HG03439 (cell line): ENCODE measurements at regions not wholly inside any gene's neighbourhood (a gene's known extent, or its start where the extent isn't known, plus 50 kb on each side); places are given as distances from the start of the nearest gene placed in this dataset.

ENCODE experiments used
- ATAC-seq: cut with Tn5 transposase; IDR thresholded peaks from one replicate; pipeline ENCODE4 v1.9.1; 2021; ENCODE audit warnings: mild to moderate bottlenecking, moderate library complexity; ENCODE audit not compliant: unreplicated experiment

DNA sequence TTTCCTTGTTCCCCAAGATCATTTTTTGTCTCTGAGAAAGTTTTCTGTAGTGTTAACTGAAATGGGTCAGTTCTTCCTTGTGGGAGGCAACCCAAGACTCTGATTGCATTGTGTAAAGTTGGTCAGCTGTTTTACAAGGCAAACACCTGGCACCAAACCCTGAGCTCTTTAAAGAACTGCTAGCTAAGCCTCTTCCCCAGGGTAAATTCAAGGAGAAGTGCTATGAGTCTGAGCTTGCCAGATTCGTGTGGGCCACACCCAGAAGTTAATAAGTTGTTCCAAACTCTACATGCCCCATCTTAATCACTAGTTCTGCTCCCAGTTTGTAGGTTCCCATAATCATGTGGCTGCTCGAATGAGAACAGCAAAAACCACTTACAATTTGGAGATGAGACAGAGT, 214.5 kb downstream of the BTG1 start:
- ATAC-seq: no peak

DNA sequence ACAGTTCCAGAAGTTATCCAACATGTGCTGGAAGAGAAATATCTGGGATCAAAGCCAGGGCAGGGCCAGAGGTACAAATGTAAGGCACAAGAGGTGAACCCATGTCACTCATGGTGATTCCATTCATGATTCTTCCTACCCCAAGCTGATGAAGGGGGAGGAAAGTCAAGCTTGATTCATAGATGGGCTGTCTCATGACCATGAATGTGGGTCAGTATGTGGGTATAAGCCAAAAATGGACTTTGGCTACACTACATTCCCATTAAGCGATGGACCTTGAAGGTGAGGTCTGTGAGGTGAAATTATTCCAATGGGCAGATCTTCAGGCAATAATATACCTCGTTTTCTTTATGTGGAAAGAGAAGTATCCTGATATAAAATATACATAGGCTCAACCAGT, 217.1 kb downstream of the BTG1 start:
- no peak for ATAC-seq

DNA sequence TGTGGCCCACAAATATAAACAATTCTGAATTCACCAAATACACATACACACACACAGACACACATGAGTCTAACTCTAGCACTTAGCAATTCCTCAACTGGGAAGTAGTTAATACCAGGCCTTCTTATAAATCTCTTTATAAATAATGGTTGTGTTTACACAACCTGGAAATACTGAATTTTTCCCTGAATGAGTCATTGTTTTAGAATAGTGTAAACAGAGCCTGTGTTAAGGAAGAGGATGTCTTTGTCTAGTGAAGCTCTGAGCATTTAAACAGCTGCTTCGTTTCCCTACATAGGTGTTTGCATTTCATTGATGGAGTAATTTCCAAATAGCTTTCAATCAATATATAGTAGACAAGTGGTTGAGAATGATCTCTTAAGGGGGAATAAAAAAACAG, 218.8 kb downstream of the BTG1 start:
- ATAC-seq: no peak

DNA sequence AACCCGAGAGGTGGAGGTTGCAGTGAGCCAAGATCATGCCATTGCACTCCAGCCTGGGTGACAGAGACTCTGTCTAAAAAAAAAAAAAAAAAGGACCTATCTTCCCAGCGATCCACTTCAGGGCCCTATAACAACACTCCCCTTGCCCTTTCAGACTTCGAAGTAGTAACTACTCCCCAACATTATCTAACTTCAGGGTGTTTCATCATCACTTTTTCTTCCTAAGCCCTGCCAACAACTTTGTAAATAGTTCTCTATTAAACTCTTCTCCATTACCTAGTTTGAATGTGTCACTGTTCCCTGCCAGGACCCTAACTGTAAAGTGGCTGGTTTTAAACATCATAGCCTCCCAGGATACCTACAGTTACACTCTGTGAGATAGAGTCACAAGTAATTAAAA, 220.8 kb downstream of the BTG1 start:
- ATAC-seq: no peak

DNA sequence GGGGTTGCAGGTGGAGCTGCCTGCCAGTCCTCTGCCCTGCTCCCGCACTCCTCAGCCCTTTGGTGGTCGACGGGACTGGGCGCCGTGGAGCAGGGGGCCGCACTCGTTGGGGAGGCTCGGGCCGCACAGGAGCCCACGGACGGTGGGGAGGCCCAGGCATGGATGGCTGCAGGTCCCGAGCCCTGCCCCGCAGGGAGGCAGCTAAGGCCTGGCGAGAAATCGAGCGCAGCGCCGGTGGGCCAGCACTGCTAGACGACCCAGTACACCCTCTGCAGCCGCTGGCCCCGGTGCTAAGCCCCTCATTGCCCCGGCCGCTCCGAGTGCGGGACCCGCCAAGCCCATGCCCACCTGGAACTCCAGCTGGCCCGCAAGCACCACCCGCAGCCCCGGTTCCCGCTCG, 221.8 kb downstream of the BTG1 start:
- ATAC-seq: no peak

DNA sequence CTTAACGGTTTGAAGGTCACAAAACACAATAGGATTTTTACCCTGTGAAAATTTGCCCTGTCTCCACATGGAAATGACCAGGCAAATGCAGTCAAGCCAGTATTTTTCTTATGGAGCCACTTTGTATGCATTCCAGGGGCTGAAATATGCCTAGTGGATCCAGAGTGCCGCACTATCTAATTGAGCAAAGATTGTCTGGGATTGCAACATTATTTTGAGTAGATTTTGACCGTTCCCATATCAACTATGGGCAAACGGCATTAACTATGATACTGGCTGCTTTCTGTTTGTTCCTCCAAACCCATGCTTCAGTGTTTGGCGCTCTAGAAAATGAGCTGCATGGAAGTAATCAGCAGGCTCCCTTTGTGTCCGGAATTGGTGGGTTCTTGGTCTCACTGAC, 223.0 kb downstream of the BTG1 start:
- no peak for ATAC-seq

DNA sequence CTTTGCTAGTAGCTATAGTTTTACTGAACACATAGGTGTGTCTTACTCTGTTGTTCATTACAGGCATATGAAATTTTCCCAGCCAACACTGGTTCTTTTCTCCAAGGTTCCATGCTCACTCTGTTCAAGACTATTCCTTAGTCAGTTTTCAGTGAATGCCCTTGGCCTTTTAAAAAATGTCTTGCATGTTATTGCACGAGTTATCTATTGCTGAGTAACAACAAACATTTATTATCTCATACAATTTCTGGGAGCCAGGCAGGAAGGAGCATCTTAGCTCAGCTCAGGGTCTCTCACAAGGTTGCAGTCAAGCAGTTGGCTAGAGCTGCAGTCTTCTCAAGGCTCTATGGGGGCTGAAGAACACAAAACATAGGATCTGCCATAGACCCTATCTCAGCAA, 223.5 kb downstream of the BTG1 start:
- no peak for ATAC-seq

DNA sequence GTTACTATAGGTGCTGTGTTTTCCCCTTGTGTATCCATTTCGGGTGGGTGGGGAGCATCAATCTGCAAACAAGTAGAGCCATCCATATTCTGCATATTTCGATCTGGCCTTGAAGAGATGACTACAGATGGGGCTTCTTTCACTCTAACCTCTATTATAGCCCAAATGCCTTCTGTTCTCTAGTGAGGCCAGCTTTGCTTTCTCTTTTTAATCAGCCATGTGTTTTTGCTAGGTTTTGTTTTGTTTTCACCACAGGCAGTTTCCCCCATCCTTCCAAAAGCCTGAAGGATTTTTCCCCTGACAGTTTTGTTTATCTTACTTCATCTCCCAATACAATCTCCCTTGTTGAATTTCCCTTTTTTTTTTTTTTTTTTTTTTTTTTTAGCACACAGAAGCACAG, 224.1 kb downstream of the BTG1 start:
- no peak for ATAC-seq

DNA sequence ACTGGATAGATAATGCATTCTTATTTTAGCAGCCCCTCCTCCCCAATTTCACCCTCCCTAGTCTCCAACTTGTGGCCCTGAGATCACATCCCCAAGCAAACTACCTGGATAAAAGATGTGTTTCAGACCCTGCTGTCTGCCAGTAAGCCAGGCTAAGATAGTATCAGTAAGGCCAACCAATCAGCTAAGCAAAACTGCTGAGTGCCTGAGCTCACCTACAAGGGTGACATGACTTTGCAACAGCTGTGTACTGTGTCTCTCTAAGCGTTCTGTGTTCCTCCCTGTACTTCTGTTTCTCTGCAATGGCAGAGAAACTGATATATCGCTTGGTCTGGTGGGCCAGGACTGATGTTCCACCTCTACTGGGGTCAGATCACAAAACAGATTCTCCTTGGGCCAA, 224.9 kb downstream of the BTG1 start:
- ATAC-seq: no peak

DNA sequence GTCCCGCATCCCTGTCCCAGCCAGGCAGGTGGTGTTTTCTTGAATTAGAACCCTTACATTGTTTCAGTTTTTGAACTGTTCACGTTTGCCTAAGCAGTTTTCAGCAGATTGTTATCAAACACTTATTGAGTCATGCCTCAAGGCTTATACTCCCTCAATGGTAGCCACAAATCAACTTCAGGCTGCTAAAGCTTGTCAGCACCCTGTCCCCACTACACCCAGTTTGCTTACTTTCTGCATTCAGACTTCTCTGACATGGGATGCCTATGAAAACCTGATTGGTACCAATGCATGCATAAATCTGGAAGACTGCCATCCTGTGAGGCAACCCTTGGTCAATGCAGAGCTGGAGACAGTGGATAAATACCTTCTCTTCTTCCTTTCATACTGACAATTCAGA, 225.4 kb downstream of the BTG1 start:
- ATAC-seq: no peak

DNA sequence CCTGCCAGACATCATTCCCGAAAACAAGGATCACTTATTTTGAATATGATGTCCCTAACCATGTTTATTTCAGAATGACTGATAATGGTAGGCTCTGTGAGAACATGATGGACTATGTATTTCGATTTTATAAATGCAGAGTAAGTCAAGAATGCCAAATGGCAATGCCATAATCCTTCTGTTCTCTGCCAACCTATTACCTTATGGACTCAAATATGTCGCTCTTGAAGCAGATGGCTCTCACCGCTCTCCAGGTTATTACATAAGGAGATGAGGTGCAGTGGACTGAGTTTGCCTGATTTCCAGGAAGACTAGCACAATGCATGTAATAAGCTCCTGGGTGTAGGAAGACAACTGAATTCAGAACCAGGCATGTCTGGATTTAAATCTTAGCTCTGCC, 227.2 kb downstream of the BTG1 start:
- no peak for ATAC-seq

DNA sequence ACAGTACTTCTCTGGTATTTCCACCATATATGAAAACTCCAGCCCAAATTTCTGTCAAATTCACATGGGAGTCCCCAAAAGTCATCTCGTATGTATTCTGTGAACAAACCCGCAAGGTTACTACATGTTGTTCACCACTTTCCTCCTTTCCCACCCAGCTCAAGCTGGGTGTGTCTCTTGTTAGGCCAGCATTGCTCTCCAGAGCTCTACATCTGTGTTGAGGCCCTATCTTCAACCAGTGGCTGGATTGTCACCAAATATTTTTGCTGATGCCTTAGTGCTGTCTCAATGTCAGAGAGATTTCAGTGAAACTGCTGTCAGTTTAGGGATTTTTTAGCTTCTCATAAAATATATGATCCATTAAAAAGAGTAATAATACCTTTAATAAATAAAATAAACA, 230.9 kb downstream of the BTG1 start:
- ATAC-seq: no peak

DNA sequence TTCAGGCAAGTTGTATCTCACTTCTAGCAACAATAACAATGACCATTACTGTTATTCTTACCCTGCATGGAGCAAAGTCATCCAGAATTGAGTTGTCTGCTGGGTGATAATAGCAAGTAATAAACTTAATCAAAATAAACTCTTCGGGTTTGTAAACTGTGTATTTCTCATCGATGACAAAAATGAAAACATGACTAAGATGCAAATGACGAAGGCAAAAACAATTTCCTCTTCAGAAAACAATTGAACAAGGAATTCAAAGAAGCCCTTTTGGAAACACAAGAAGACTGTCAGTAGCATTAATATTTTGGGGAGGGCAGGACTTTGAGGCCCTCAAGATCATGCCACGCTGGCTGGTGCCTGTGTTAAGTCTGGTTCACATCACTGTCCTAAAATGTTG, 232.0 kb downstream of the BTG1 start:
- ATAC-seq: no peak

DNA sequence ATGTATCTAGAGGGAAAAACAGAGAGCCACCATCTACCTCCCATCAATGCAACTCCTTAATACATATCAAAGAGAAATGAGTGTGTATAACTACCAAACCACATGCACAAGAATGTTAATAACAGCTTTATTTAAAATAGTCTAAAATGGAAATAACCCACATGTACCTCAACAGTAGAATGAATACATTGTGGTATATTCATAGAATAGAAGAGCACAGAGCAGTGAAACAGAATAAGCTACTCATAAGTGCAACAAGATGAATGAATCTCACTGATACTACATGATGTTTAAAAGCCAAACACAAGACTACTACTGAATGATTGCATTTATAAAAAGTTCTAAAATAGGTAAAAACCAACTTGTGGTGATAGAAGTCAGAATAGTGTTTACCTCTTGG, 232.5 kb downstream of the BTG1 start:
- ATAC-seq: no peak

DNA sequence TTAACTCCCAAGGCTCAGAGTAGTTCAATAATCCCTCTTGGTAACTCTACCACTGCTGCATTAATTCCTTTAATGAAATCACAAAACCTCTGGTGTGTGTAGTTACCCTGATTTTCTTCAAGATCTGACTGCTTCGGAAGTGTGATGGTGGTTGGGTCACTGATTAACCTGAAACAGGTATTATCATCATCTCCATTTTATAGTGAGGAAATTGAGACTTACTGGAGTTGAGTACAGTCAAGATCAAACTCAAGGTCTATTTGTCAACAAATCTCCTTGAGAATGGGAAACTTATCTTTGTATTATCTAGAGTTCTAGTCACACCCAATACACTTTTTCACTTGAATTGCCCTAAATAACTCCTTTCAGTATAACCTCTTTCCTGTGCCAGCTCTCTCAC, 233.5 kb downstream of the BTG1 start:
- no peak for ATAC-seq

DNA sequence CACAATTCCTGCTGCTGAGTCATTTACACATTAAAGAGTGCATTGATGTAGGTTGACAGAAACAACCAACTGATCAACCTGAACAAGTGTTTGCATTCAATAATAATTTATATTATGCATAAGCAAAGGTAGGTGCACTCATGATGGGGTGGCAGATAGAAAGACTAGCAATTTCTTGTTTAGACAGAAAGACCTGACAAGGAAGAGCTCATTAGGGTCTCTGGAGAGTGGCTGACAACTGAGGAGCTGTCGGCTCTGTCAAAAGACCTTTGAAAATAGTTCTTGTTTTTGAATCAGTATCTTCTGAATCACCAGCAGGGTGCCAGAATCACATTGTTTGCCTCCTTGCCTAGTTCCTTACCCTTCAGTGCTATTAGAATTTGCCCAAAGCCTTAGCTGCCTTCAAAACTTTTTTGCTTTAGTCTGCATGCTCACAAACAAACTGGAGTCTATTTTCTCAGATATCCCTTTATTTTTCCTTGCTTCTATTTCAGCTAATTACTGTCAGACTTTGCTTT, 234.7 kb downstream of the BTG1 start:
- ATAC-seq: no peak

DNA sequence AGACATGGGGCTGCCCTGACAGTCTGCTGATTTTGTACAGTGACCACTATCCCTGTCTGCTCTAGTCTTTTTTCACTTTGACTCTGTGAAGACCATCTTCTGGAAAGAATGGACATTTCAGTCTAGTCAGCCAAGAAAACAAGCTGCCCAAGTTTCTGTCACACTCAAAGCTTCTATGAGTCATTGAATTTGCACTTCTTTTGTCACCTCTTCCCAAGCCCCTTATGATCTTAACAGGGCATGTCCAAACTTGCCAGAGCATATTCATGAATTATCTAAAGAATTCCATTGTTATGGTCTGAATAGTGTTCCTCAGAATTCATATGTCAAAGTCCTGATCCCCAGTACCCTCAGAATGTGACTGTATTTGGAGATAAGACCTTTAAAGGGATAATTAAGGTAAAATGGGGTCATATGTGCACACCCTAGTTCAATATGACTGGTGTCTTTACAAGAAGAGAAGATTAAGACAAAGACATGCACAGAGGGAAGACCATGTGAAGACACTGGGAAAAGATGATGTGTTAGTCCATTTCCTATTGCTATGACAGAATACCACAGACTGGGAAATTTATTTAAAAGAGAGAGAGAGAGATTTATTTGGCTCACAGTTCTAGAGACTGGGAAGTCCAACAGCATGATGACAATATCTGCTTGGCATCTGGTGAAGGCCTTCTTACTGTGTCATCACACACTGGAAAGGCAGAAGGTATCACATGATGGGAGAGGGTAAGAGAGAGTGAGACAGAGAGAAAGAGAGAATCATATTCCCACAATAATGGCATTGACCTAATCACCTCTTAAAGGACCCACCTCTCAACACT, 242.6 kb downstream of the BTG1 start:
- ATAC-seq: no peak

DNA sequence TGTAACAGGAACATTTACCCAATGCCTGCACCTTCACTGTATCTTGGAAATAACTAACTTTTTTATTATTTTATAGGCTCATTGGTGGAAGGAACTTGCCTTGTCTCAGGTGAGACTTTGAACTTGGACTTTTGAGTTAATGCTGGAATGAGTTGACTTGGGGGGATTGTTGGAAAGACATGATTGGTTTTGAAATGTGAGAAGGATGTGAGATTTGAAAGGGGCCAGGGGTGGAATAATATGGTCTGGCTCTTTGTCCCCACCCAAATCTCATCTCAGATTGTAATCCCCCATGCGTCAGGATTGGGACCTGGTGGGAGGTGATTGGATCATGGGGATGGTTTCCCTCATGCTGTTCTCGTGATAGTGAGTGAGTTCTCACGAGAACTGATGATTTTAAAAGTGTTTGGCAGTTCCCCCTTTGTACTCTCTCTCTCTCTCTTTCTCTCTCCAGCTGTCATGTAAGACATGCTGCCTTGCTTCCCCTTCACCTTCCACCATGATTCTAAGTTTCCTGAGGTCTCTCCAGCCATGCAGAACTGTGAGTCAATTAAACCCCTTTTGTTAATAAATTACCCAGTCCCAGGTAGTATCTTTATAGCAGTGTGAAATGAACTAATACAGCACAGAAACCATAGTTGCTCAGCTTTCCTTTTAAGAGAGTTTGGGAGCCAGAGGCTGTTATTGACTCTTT, 244.1 kb downstream of the BTG1 start:
- no peak for ATAC-seq

DNA sequence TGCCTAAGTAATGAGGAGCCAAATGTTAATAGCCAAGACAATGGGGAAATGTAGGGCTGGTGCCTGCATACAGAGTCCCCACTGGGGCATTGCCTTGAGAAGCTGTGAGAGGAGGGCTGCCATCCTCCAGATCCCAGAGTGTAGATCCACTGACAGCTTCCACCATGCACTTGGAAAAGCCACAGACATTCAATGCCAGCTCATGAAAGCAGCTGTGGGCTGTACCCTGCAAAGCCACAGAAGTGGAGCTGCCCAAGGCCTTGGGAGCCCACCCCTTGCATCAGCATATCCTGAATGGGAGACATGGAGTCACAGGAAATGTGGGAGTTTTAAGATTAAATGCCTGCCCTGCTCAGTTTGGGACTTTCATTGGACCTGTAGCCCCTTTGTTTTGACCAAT, 244.7 kb downstream of the BTG1 start:
- no peak for ATAC-seq

DNA sequence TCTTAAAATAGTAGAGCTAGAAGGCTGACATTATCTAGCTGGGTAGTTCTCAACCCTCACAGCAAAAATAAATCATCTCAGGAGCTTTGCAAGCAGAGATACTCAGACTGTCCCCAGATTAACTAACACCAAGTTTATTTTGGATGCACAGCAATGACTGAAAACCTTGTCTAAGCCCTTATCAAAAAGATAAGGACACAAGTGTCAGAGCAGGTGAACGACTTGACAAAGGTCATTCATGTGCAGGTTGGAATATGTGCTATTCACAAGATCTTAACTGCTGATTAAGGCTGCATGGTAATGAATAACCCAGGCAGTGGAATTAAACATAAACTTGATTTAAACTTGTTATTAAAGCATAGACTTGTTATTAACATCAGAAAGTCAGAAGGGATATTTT, 246.6 kb downstream of the BTG1 start:
- no peak for ATAC-seq

DNA sequence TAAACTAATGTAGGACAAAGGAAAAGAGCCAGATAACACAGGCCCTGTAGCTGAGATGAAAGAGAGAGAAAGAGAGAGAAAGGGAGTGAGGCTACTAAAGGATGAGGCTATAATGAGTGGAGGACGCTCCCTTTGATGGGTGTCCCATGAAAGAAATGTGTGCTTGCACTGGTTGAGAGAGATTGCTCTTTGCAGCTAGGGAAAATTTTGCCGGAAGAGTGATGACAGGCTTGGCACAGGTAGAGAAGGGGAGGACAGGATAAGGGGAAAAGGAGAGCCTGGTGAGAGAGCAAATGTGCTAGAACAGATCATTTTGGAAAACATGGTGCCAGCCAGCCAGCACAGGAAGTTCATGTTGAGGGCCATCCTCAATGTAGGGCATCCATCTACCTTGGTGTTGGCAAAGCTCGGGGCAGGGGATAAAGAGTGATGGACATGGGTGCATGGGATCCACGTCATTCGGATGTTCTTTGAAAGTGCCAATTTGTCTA, 248.6 kb downstream of the BTG1 start:
- ATAC-seq: no peak

DNA sequence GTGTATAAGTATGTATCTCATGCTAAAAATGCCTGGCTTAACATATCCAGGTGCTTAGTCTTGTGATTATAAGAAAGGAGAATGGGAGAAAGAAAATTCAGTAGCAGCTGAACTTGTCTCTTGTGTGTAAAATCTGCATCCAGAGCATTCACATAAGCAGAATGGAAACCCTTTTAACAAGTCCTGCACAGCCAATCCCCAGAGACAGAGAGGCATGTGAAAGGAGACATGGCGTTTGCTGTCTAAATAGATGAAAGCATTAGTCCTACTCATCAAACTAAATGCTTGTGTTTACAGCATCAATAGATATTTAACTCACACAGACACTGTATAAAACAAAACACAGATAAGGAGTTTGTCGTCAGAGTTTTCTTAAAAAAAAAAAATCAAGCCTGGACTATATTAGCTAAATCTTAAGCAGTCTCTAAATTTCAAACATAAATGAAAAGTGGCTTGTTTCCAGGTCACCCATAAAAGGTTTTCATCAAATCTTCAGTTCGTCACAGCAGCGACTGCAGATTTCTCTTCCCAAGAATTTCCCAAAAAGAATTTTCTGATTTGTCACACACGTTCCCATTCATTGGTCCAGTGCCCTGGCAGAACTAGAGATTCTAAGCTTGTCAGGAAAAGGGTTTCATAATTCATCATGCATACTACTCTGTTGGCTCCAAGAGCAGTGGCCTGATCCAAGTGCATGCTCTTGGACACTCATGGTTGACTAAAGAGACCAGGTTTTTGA, 249.2 kb downstream of the BTG1 start:
- no peak for ATAC-seq
